H9 (cell line): ENCODE measurements at regions not wholly inside any gene's neighbourhood (a gene's known extent, or its start where the extent isn't known, plus 50 kb on each side); places are given as distances from the start of the nearest gene placed in this dataset.
A peak's percentile ranks its signal among the peaks of the same experiment; 100 is the strongest.

ENCODE experiments used
- DNase-seq: peaks from one replicate; pipeline ENCODE4 v3.0.0-alpha.2; 2017
- H2AFZ ChIP-seq: one replicate; pipeline ENCODE4 v1.6.1; 2013; ENCODE audit warnings: mild to moderate bottlenecking, low read length, control low read depth, moderate library complexity
- H2AK5ac ChIP-seq: 2 replicates; pipeline ENCODE4 v1.6.1; 2013; ENCODE audit warnings: low read length, control low read depth, mixed read lengths; ENCODE audit not compliant: insufficient read length
- H2BK120ac ChIP-seq: one replicate; pipeline ENCODE4 v1.6.1; 2013; ENCODE audit warnings: low read depth, mild to moderate bottlenecking, low read length, control low read depth, inconsistent platforms; ENCODE audit not compliant: poor library complexity, severe bottlenecking
- H2BK12ac ChIP-seq: 2 replicates; pipeline ENCODE4 v1.6.1; 2013; ENCODE audit warnings: low read length, control low read depth, mixed read lengths, low read depth; ENCODE audit not compliant: insufficient read length
- H2BK15ac ChIP-seq: 2 replicates; pipeline ENCODE4 v1.6.1; 2013; ENCODE audit warnings: low read depth, low read length, control low read depth
- H2BK20ac ChIP-seq: one replicate; pipeline ENCODE4 v1.6.1; 2013; ENCODE audit warnings: low read depth, mild to moderate bottlenecking, low read length, control low read depth, inconsistent platforms; ENCODE audit not compliant: poor library complexity, severe bottlenecking
- H2BK5ac ChIP-seq: 2 replicates; pipeline ENCODE4 v1.6.1; 2013; ENCODE audit warnings: low read length, control low read depth, mixed read lengths; ENCODE audit not compliant: insufficient read length
- H3K14ac ChIP-seq: 2 replicates; pipeline ENCODE4 v1.6.1; 2013; ENCODE audit warnings: low read length, control low read depth; ENCODE audit not compliant: insufficient read depth
- H3K18ac ChIP-seq: 2 replicates; pipeline ENCODE4 v1.6.1; 2013; ENCODE audit warnings: low read depth, mild to moderate bottlenecking, mixed read lengths, low read length, control low read depth; ENCODE audit not compliant: insufficient read length
- H3K23ac ChIP-seq: 2 replicates; pipeline ENCODE4 v1.6.1; 2013; ENCODE audit warnings: low read length, control low read depth, mixed read lengths, low read depth; ENCODE audit not compliant: insufficient read length
- H3K23me2 ChIP-seq: 2 replicates; pipeline ENCODE4 v1.6.1; 2013; ENCODE audit warnings: low read depth, mild to moderate bottlenecking, mixed read lengths, low read length, control low read depth; ENCODE audit not compliant: insufficient read length, poor library complexity, severe bottlenecking
- H3K27ac ChIP-seq: 2 replicates; pipeline ENCODE4 v1.5.1; 2013; ENCODE audit warnings: low read length, control low read depth, mixed read lengths, low read depth; ENCODE audit not compliant: insufficient read length
- H3K27me3 ChIP-seq: 2 replicates; pipeline ENCODE4 v1.6.1; 2013; ENCODE audit warnings: low read length, control low read depth, inconsistent platforms; ENCODE audit not compliant: insufficient read depth
- H3K4ac ChIP-seq: 2 replicates; pipeline ENCODE4 v1.6.1; 2013; ENCODE audit warnings: low read depth, mild to moderate bottlenecking, control low read depth, inconsistent platforms, low read length, moderate library complexity
- H3K4me1 ChIP-seq: 2 replicates; pipeline ENCODE4 v1.6.1; 2013; ENCODE audit warnings: low read length, control low read depth, inconsistent platforms; ENCODE audit not compliant: insufficient read depth
- H3K4me2 ChIP-seq: 2 replicates; pipeline ENCODE4 v1.6.1; 2013; ENCODE audit warnings: low read length, control low read depth, mixed read lengths; ENCODE audit not compliant: insufficient read length, insufficient read depth
- H3K56ac ChIP-seq: 2 replicates; pipeline ENCODE4 v1.6.1; 2013; ENCODE audit warnings: low read depth, mild to moderate bottlenecking, mixed read lengths, low read length, control low read depth; ENCODE audit not compliant: insufficient read length
- H3K79me1 ChIP-seq: 2 replicates; pipeline ENCODE4 v1.6.1; 2013; ENCODE audit warnings: low read depth, mild to moderate bottlenecking, moderate library complexity, low read length, control low read depth, inconsistent platforms; ENCODE audit not compliant: insufficient read depth, poor library complexity, severe bottlenecking
- H3K79me2 ChIP-seq: 2 replicates; pipeline ENCODE4 v1.6.1; 2013; ENCODE audit warnings: low read length, control low read depth, inconsistent platforms; ENCODE audit not compliant: insufficient read depth
- H3K9ac ChIP-seq: 2 replicates; pipeline ENCODE4 v1.6.1; 2013; ENCODE audit warnings: low read length, control low read depth, mixed read lengths; ENCODE audit not compliant: insufficient read length; ENCODE audit errors: extremely low read depth
- H3K9me3 ChIP-seq: one replicate; pipeline ENCODE4 v1.6.1; 2013; ENCODE audit warnings: low read depth, low read length, inconsistent platforms; ENCODE audit not compliant: control insufficient read depth
- H3T11ph ChIP-seq: one replicate; pipeline ENCODE4 v1.6.1; 2013; ENCODE audit warnings: mild to moderate bottlenecking, low read length, control low read depth, inconsistent platforms
- H4K20me1 ChIP-seq: one replicate; pipeline ENCODE4 v1.6.1; 2013; ENCODE audit not compliant: control insufficient read depth, insufficient read length, insufficient read depth
- H4K5ac ChIP-seq: 2 replicates; pipeline ENCODE4 v1.6.1; 2013; ENCODE audit warnings: low read depth, mild to moderate bottlenecking, mixed read lengths, low read length, control low read depth; ENCODE audit not compliant: insufficient read length
- H4K8ac ChIP-seq: replicated peaks from 2 replicates; pipeline ENCODE4 v1.6.1; 2013; ENCODE audit warnings: low read length, control low read depth, mixed read lengths, low read depth; ENCODE audit not compliant: insufficient read length
- H4K91ac ChIP-seq: 2 replicates; pipeline ENCODE4 v1.6.1; 2013; ENCODE audit warnings: low read depth, mild to moderate bottlenecking, moderate library complexity, mixed read lengths, low read length, control low read depth; ENCODE audit not compliant: insufficient read length
- H3K27ac Mint-ChIP-seq, 3 experiments: 2 replicates in 2 of 3; 3 replicates in 1 of 3; pipeline ENCODE4 v1.8.0; 2020 to 2021; ENCODE audit warnings: mixed read lengths in 3 of 3, mild to moderate bottlenecking in 1 of 3, moderate library complexity in 1 of 3
- H3K27me3 Mint-ChIP-seq: 2 replicates; pipeline ENCODE4 v1.8.0; 2021; ENCODE audit warnings: low read depth, mild to moderate bottlenecking, moderate library complexity, mixed read lengths
- H3K36me3 Mint-ChIP-seq, 3 experiments: 2 replicates in 2 of 3; 3 replicates in 1 of 3; pipeline ENCODE4 v1.8.0; 2020 to 2021; ENCODE audit warnings: low read depth in 3 of 3, mixed read lengths in 3 of 3; ENCODE audit not compliant: insufficient read depth in 1 of 3
- H3K4me1 Mint-ChIP-seq, 2 experiments: 2 replicates each; pipeline ENCODE4 v1.8.0; 2020; ENCODE audit warnings: mixed read lengths in 2 of 2
- H3K4me3 Mint-ChIP-seq, 2 experiments: 2 replicates in 1 of 2; 3 replicates in 1 of 2; pipeline ENCODE4 v1.8.0; 2020 to 2021; ENCODE audit warnings: mild to moderate bottlenecking in 2 of 2, mixed read lengths in 2 of 2, moderate library complexity in 1 of 2
- H3K9me3 Mint-ChIP-seq, 2 experiments: 2 replicates in 1 of 2; 3 replicates in 1 of 2; pipeline ENCODE4 v1.8.0; 2020; ENCODE audit warnings: mild to moderate bottlenecking in 2 of 2, mixed read lengths in 2 of 2, moderate library complexity in 1 of 2
- CTCF ChIP-seq: fragments of 200-600 bp; sonication (generic); conservative IDR thresholded peaks from 3 replicates; pipeline ENCODE4 v1.8.0; 2021; ENCODE audit warnings: antibody characterized with exemption, mild to moderate bottlenecking
- WGBS: extraction: QIAGEN DNeasy Blood & Tissue Kit; methylation state at CpG from one replicate; pipeline ENCODE4 v1.1.7; 2013; ENCODE audit warnings: missing lambda C conversion rate, low lambda C conversion rate, mixed read lengths; ENCODE audit not compliant: insufficient read length; ENCODE audit errors: extremely low coverage; 5-methylcytosine and 5-hydroxymethylcytosine counted together

GRCh38 chr9:129318121-129319075 is 140.3 kb upstream of the IER5L start:
- H3K27me3 Mint-ChIP-seq = no peaks in the 10 kb centered on the region
- Histone ChIP-seq H3K4me2 (no peak overlapping the region), H3K4ac (no peak overlapping the region), H3K23ac (no peak overlapping the region), H2BK120ac (no peak overlapping the region), H2BK5ac (no peak overlapping the region), H2BK20ac (no peak overlapping the region), H4K20me1 (no peaks in the 10 kb centered on the region), H2BK15ac (no peak overlapping the region), H4K8ac (no peak overlapping the region), H3K9ac (no peak overlapping the region), H3K79me1 (no peaks in the 10 kb centered on the region), H2AFZ (no peak overlapping the region), H3K27me3 (no peaks in the 10 kb centered on the region), H3K23me2 (no peaks in the 10 kb centered on the region), H3T11ph (no peak overlapping the region), H3K56ac (no peak overlapping the region), H2BK12ac (no peak overlapping the region), H2AK5ac (no peak overlapping the region), H3K18ac (no peak overlapping the region), H3K9me3 (no peaks in the 10 kb centered on the region), H4K5ac (no peak overlapping the region), H4K91ac (no peak overlapping the region), H3K14ac (no peak overlapping the region), H3K4me1 (no peaks in the 10 kb centered on the region), H3K27ac (no peak overlapping the region), H3K79me2 (no peaks in the 10 kb centered on the region)
- WGBS = no CpG with 5 or more reads among the region's 16 CpGs
- no peak for TF ChIP-seq CTCF
- H3K4me3 Mint-ChIP-seq = no peak overlapping the region
- peaks cover 2 to 29% of the 10 kb centered on the region in 2 experiments; a peak in 3 of 4 replicates for H3K4me1 Mint-ChIP-seq
- H3K9me3 Mint-ChIP-seq = no peaks in the 10 kb centered on the region; a peak in 1 of 5 replicates
- no peaks in the 10 kb centered on the region; a peak in 1 of 7 replicates for H3K36me3 Mint-ChIP-seq
- DNase-seq = peak; percentile 28
- no peak overlapping the region; a peak in 1 of 7 replicates for H3K27ac Mint-ChIP-seq
